ENCODE measurements at regions not wholly inside any gene's neighbourhood (a gene's known extent, or its start where the extent isn't known, plus 50 kb on each side); places are given as distances from the start of the nearest gene placed in this dataset.

- no peak for TF ChIP-seq CTCF (conservative IDR thresholded peaks at IDR 0.05 in 1 of 2, IDR thresholded peaks at IDR 0.05 in 1 of 2; ENCODE audit: low read depth in 1 of 2, low read length in 2 of 2)
- no peak for TF ChIP-seq EZH2 (IDR thresholded peaks at IDR 0.05; ENCODE audit: low read length, missing control alignments)
Observed at GRCh38 chr5:81819556-81820317, 68.8 kb upstream of the SSBP2 start.
